K562 (cell line): ENCODE measurements at regions not wholly inside any gene's neighbourhood (a gene's known extent, or its start where the extent isn't known, plus 50 kb on each side); places are given as distances from the start of the nearest gene placed in this dataset.

Source experiments
- CC2D1A ChIP-seq: fragments of 450-650 bp; IDR thresholded peaks from 2 replicates; pipeline ENCODE4 v1.6.1; 2017; ENCODE audit warnings: mild to moderate bottlenecking
- CTCF ChIP-seq, 3 experiments: IDR thresholded peaks in 2 of 3; conservative IDR thresholded peaks in 1 of 3; 2 replicates each; pipeline ENCODE4 v1.5.1; 2011 to 2012; ENCODE audit warnings: low read length in 3 of 3, mild to moderate bottlenecking in 3 of 3, control low read depth in 2 of 3, improper control_type of control experiment in 1 of 3, inconsistent platforms in 1 of 3, low read depth in 1 of 3, mixed read lengths in 1 of 3, moderate library complexity in 1 of 3; ENCODE audit not compliant: insufficient read depth in 2 of 3
- ELK1 ChIP-seq: sonication (generic); formaldehyde crosslinking; IDR thresholded peaks from 2 replicates; pipeline ENCODE4 v1.8.1; 2022; ENCODE audit warnings: missing genetic modification reagents
- JUN ChIP-seq, 2 experiments: sonication (generic) in 1 of 2; formaldehyde crosslinking in 1 of 2; IDR thresholded peaks; 2 replicates each; pipeline versions ENCODE4 v1.6.1 to v1.8.0; 2012 to 2022; ENCODE audit warnings: borderline replicate concordance in 2 of 2, mild to moderate bottlenecking in 2 of 2, improper control_type of control experiment in 1 of 2, low read depth in 1 of 2, low read length in 1 of 2, missing genetic modification reagents in 1 of 2
- KAT7 ChIP-seq: sonication (generic); formaldehyde crosslinking; IDR thresholded peaks from 2 replicates; pipeline ENCODE4 v1.8.0; 2022; ENCODE audit warnings: missing genetic modification reagents, mild to moderate bottlenecking, borderline replicate concordance
- NCOA6 ChIP-seq: fragments of 450-650 bp; IDR thresholded peaks from 2 replicates; pipeline ENCODE4 v1.6.1; 2017; ENCODE audit warnings: mild to moderate bottlenecking
- THRA ChIP-seq: fragments of 450-650 bp; IDR thresholded peaks from 2 replicates; pipeline ENCODE4 v1.6.1; 2017; ENCODE audit warnings: mild to moderate bottlenecking, moderate library complexity
- ZNF175 ChIP-seq: fragments of 200-800 bp; sonication (Bioruptor generic); IDR thresholded peaks from 2 replicates; pipeline ENCODE4 v1.6.1; 2016; ENCODE audit warnings: low read depth, mild to moderate bottlenecking, missing genetic modification characterization, missing compliant biosample characterization
- ZNF253 ChIP-seq: fragments of 250-450 bp; sonication (Bioruptor Pico); conservative IDR thresholded peaks from 2 replicates; pipeline ENCODE4 v1.6.1; 2021; ENCODE audit warnings: mild to moderate bottlenecking
- ZNF75A ChIP-seq: fragments of 450-650 bp; formaldehyde crosslinking; IDR thresholded peaks from 2 replicates; pipeline ENCODE4 v1.4.0; 2020; ENCODE audit warnings: mild to moderate bottlenecking

GRCh38 chr4:17356926-17357325, 155.0 kb downstream of the QDPR start:
- TF ChIP-seq CC2D1A, result no peak
- no peak for TF ChIP-seq ELK1 (CRISPR knock-in tag)
- TF ChIP-seq ZNF175 (CRISPR knock-in tag), result no peak
- no peak for TF ChIP-seq NCOA6
- no peak for TF ChIP-seq ZNF253 (CRISPR knock-in tag)
- TF ChIP-seq KAT7, result no peak
- no peak for TF ChIP-seq THRA
- TF ChIP-seq ZNF75A (CRISPR knock-in tag), result no peak
- TF ChIP-seq CTCF (IDR thresholded peaks at IDR 0.05 in 2 of 3, conservative IDR thresholded peaks at IDR 0.05 in 1 of 3; ENCODE audit: insufficient read depth in 2 of 3, low read depth in 1 of 3, low read length in 3 of 3), result no peak
- TF ChIP-seq JUN (IDR thresholded peaks at IDR 0.05; ENCODE audit: borderline replicate concordance, low read depth, low read length), result no peak
- TF ChIP-seq JUN (CRISPR knock-in tag; IDR thresholded peaks at IDR 0.05; ENCODE audit: borderline replicate concordance), result no peak
